Gastrocnemius medialis (tissue), 4 donors: ENCODE measurements at regions not wholly inside any gene's neighbourhood (a gene's known extent, or its start where the extent isn't known, plus 50 kb on each side); places are given as distances from the start of the nearest gene placed in this dataset.

Experiments
- POLR2A ChIP-seq, 2 donors: fragments of 450-650 bp; IDR thresholded peaks; one replicate each; pipeline ENCODE4 v1.6.1; 2017; ENCODE audit warnings: antibody characterized with exemption in 2 of 2, mild to moderate bottlenecking in 2 of 2, moderate library complexity in 2 of 2
- TF ChIP-seq, protein P1 (sequence below), 5 experiments: fragments of 450-650 bp in 3 of 5; fragments of 200-600 bp in 2 of 5; sonication (generic) in 2 of 5; IDR thresholded peaks in 4 of 5; conservative IDR thresholded peaks in 1 of 5; 1 replicate in 4 of 5; 2 replicates in 1 of 5; pipeline ENCODE4 v1.5.1; 2016 to 2019; ENCODE audit warnings: antibody characterized with exemption in 5 of 5, mild to moderate bottlenecking in 3 of 5, moderate library complexity in 3 of 5

DNA sequence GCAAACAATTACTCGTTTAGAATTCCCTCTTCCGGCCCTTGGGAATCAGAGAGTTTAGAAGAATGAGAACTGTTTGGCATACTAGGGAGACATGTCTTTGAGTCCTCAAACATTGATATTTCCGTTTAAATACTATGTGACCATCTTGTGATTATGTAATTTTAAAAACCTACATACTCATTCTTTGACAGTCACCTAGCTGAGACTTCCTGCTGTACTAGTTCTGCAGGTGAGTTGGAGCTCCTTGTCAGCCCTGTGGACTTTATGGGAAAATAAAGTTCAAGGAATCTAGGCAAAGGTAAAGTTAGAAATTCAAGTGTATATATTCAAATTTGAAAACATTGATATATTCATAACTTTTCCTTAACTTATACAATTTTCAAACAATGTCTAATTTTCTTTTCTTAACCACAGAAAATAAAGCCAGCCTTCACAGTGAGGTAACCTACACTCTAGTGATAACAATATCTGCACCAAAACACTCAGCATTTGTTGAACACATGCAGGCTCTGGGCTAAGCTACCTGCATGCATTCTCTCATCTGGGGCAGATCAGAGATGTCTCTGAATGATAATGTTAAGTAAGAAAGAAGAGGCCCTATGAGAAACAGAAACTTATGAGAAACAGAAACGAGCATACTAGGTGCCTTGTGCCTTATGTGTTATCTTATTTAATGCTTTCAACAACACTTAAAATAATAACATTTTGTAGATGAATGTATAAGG, 67.0 kb upstream of the BACE2 start:
- TF ChIP-seq, protein P1, sequence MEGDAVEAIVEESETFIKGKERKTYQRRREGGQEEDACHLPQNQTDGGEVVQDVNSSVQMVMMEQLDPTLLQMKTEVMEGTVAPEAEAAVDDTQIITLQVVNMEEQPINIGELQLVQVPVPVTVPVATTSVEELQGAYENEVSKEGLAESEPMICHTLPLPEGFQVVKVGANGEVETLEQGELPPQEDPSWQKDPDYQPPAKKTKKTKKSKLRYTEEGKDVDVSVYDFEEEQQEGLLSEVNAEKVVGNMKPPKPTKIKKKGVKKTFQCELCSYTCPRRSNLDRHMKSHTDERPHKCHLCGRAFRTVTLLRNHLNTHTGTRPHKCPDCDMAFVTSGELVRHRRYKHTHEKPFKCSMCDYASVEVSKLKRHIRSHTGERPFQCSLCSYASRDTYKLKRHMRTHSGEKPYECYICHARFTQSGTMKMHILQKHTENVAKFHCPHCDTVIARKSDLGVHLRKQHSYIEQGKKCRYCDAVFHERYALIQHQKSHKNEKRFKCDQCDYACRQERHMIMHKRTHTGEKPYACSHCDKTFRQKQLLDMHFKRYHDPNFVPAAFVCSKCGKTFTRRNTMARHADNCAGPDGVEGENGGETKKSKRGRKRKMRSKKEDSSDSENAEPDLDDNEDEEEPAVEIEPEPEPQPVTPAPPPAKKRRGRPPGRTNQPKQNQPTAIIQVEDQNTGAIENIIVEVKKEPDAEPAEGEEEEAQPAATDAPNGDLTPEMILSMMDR (IDR thresholded peaks at IDR 0.05 in 4 of 5, conservative IDR thresholded peaks at IDR 0.05 in 1 of 5) = no peak
- TF ChIP-seq POLR2A (IDR thresholded peaks at IDR 0.05) = no peak
